GM18861 (cell line): ENCODE measurements at regions not wholly inside any gene's neighbourhood (a gene's known extent, or its start where the extent isn't known, plus 50 kb on each side); places are given as distances from the start of the nearest gene placed in this dataset.

ENCODE experiments used
- ATAC-seq: cut with Tn5 transposase; IDR thresholded peaks from one replicate; pipeline ENCODE4 v1.9.1; 2021; ENCODE audit not compliant: unreplicated experiment

DNA sequence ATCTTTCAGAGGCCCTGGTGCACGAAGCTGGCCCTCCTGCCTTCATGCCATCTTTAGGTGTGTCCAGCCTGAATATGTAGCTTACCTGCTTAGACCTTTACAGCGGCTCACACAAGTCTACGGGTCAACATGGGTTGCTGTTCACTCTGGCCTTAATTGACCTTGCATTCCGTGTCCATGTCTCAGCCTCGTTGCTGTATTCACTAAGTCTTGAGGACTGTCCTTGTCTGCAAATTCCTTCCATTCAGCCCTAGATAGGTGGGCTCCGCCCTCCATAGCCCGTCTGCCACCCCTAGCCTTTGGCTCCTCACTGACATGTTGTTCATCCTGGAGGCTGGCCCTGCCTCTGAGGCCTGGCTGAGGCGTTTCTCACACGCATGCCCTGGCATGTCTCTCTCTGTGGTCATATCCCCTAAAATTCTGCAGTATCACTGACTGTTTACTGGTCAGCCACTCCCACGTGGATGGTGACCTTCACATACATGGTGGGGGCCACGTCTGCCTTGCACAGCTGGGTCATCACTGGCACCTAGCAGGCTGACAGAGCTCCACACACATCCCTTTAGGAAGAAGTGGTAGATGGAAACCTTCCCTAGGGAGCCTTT, 394.1 kb upstream of the MKI67 start:
- no peak for ATAC-seq

DNA sequence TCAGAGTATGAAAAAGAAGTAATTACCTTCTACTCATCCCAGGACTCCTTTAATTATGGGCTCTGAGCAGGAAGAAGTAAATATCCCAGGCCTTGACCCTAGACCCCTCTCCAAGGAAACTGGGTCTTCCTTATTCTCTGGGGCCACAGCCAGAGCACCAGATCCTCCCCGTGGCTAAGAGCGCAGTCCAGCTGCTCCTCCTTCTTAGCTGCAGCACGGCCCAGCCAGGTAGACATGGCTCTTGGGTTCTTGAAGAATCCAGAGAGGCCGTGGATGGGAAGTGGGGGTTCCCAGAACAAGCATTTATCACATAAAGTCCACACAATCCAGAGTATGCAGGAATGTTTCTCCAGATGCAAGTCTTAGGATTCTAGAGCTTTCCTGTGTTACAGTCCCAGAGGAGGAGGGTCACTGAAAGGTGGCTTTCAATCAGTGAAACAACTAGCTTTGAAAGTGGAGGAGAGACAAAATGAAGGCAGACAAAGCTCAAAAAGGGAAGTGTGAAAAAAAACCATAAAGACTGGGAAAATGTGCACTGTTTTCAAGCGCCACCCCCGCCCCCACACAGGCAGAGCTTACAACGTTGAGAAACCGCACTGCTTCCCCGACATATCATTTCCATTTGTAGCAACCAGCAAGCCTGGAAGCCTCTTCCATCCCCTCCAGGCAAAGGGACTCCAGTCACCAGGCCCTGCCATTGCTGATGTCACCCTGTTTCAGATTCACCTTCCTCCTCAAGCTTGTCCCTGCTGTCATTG, 396.5 kb upstream of the MKI67 start:
- ATAC-seq, result no peak

- no peak for ATAC-seq
These were observed 399.2 kb upstream of the MKI67 start for GRCh38 chr10:128525444-128525843.

- ATAC-seq, result no peak
These were observed 399.7 kb upstream of the MKI67 start for GRCh38 chr10:128525936-128526335.

DNA sequence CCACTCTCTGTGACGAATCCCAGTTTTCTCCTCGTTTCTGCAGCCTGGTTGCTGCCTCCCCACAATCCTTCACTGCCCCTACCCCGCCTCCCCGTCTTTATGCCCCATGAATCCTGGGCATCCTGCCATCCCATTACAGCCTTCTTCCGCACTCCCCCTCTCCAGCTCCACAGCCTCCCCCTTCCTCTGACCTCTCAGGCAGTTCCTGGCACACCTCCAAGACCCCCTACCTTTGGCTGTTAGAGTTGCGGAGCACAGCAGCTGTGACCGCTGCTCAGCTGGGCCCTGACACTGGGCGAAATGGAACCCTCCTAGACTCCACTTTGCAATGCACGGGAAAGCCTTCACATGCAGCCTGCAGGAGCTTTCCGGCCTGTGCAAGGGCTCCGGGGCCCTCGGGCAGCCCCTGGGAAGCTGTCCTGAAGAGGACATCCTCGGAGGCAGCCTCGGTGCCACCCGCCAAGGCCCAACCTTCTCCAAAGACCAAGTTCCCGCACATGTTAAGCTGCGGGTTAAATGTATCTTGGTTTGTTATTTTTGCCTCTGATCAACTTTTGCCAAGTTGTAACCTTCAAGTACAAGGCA, 400.7 kb upstream of the MKI67 start:
- ATAC-seq, result no peak

DNA sequence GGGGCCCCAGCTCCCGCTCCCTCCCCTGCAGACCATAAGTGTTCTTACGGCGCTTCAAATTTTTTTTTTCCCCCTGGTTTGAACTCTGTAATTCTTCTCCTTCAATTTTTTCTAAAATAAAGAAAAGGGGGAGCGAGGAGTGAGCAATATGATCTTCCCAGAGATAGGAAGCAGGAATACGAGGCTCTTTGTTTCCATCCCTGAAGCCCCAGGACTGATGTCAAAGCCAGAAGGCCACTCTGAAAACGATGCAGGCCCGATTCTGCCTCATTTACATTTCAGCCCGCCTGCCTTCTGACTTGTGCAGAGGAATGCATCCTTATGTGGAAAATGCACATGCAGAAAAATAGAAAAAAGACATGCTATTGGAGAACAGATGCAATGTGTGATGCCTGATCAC, 401.5 kb upstream of the MKI67 start:
- ATAC-seq, result no peak

DNA sequence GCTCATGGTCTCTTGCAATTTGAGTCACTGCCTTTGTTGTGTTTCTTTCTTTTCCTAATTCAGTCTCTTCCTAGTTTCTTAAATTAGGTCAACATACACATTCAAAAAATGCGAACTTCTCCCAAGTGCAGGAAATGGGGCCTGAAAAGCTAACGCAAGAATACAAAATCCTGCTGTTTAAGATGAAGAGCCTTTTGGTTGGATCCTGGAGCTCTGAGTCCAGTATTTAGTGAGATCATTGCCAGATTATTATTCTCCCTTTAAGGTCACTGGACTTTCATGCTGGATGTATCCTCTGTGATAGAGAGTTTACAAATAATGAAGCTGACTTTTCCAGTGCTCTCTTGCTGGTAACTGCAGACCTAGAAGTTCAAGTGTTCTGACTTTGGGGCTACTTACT, 401.9 kb upstream of the MKI67 start:
- no peak for ATAC-seq

DNA sequence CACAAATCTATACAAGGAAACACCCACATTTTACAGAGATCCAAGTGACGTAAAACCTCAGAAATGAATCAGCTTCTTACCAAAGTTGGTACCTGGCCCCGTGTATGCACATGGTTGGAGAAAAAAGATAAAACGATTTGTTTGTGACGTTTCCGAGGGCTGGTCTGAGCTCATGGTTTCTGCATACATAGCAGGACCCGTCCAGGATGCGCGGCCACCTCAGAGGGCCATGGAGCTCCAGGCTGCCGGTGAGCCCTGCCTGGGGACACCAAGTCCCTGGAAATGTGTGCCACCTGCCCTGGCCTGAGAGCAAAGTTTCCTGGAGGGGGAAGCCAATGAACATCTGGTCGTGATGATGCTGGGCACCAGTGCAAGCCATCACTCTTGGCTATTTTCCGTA, 402.6 kb upstream of the MKI67 start:
- ATAC-seq, result no peak

DNA sequence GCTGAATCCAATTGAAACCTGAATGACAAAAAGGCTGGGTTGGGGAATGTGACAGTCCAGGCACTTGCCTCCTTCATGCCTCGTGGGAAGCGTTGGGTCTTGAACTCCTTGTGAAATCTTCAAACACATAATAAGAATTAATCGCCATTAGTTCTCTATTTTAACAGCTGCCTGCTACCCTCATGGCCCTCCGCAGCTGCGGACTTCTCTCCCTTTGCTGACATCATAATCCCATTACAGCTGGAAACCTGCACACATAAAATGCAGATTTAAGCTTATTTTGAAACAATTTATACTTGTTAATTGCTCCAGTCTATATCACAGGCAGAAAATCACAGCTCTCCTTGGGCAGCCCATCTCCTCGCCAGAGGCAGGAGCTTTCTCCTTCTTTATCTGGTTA, 403.0 kb upstream of the MKI67 start:
- ATAC-seq, result no peak

DNA sequence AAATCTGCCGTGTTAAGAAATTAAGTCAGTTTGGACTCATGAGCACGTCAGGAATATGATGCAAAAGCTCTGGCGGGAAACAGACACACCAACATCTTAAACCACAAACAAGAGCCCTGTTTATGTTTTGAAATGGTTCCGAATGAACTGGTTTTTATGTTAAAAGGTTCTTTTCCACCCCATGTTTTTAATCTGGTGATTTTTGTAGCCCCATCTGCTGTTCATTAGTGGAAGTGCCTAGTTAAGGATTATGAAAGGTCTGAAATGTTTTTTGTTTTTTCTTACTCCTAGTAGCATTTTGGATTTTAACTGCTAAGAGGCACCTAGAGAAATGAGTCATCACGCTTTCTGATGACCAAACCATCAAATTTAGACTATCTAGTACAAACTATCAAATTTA, 404.1 kb upstream of the MKI67 start:
- ATAC-seq, result no peak

- ATAC-seq, result no peak
These were observed 404.7 kb upstream of the MKI67 start for GRCh38 chr10:128530946-128531345.

- ATAC-seq, result no peak
These were observed 408.5 kb upstream of the MKI67 start for GRCh38 chr10:128534686-128535085.

DNA sequence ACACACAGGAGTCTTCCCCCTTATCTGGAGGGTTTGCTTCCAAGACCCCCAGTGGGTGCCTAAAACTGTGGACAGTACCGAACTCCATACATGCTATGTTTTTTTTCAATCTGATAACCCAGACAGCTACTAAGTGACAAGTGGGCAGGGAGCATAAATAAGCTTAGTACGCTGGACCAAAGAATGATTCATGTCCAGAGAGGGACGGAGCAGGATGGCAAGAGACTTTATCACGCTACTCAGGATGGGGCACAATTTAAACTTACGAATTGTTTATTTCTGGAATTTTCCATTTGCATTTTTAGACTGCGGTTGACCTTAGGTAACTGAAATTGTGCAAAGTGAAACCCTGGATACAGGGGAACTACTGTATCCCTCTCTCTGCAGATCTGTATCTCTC, 410.0 kb upstream of the MKI67 start:
- no peak for ATAC-seq

DNA sequence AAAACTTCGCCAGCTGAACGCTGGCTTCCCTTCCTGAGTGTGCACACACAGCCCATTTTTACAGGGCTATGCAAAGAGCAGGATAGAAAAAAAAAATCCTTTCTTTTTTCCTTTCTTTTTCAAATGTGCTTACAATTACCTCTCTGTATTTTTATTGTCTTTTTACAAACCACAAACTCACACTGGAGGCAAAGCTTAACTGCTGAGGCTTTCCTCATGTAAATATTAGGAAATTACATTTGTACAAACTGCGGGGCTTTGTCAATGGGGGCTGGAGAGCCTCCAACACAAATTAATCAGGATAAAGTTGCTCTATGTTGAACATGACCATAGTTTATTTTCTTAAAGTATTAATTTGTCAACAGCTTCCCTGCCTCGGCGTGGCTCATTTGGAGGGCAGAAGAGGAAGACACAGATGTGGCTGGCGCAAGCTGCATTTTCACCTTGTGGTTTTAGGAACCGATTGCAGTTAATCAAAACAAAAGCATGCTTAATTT, 411.7 kb upstream of the MKI67 start:
- no peak for ATAC-seq

GRCh38 chr10:128538671-128539070, 412.4 kb upstream of the MKI67 start:
- no peak for ATAC-seq

- ATAC-seq, result no peak
These were observed 413.4 kb upstream of the MKI67 start for GRCh38 chr10:128539510-128540127.

DNA sequence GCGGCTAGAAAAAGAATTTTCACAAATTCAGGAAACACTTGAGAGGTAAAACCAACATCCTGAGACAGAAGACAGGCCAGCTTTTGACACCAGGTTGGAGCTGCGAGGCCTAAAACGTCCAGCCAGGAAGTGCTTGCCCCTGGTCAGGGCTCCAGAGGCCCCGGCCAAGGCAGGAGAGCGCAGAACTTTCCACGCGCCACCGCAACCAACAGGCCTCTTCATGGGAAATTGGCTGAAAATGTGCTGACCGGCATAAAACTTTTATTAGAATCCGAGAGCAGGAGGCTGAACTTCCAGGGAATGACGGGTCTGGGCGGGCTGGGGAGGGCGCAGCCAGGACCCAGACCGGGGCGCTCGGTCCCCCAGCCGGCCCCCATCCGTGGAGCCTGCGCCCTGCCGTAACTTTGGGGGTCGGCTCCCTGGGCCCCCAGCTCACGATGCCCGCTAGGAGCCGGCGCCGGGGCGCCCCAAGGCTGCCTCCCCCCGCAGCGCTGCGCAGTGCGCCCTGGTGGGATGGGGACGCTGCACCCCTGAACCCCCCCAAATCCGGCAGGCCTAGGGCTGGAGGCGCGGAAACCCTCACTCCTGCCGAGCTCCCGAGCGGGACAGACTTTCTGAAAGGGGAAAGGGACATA, 414.0 kb upstream of the MKI67 start:
- ATAC-seq, result no peak

DNA sequence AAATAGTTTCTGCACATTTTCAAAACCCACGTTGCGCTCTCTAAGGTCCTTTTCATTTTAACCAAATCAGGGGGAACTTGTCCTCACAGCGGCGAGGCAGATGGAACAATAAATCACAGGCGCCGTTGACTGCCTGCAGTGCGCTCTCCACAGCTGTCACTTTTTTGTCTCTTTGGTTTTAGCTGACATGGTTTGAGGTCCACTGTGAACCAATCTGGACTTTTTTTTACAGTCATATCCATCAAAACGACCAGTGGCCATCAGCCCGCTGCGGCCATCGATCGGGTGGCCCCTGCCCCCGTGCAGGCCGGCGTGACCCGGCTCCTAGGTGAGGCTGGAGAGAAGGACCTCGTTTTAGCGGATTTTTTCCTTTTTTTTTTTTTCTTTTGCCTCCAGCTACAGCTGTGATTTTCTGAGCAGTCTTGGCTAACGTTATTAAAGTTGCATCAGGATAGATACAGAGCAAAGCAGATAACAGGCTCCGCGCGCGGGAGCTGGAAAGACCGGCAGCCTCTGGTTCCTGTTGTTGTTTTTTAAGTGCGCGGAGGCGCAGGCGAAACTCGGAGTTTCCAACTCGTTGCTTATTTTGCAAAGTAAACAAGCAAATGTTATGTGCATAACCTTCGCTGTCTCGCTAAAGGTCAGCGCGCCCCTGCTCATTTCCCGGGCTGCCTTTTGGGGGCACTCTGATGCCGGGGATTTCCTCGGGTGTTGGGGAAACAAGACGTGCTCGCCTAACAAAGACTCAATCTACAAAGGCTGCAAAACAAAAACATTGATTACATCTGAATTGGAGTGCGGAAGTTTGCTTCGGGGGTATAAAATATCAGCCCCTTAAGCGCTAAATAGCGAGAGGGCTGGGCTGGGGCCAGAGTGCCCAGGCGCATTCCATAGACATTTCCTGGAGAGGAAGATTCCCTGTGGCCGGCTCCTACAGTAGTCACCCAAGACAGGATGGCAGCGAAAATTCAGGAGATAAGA, 414.8 kb upstream of the MKI67 start:
- ATAC-seq, result no peak

DNA sequence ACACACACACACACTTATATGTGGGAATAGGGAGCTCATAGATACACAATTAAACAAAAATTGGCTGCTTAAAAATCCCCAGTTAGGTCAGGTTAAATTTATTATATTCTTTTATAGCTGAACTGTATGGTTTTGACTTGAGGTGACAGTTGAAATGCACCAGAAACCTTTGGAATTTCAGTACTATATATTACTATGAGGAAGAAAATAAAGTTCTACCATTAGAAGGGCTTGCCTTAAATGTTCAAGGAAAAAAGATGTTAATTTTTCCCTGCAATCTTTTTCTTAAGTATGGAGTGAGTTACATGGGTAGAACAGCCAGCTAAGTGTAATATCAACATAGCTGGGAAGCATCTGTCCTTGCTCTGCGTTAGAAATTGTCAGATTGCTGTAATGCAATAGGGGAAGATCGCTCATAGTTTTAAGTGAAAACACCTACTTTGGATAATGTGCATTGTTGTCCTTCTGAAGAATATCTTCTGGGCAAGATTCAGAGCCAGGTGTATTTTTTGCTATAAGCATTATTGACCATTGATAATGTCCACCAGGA, 415.8 kb upstream of the MKI67 start:
- ATAC-seq, result no peak

- no peak for ATAC-seq
These were observed 416.4 kb upstream of the MKI67 start for GRCh38 chr10:128542659-128543058.
